CD4-positive, alpha-beta T cell (primary cell): ENCODE measurements at regions not wholly inside any gene's neighbourhood (a gene's known extent, or its start where the extent isn't known, plus 50 kb on each side); places are given as distances from the start of the nearest gene placed in this dataset.

ENCODE experiments used
- ATAC-seq: fragments of 200-7000 bp; cut with Tn5 transposase; one replicate; pipeline ENCODE4 v1.10.0; 2022; ENCODE audit warnings: mild to moderate bottlenecking; ENCODE audit not compliant: poor library complexity
- CTCF ChIA-PET: fragments of 350-600 bp; sonication (Branson Sonifier 250); formaldehyde crosslinking; loops from one replicate; lab custom pipeline; 2021; ENCODE audit warnings: antibody characterized with exemption, inconsistent platforms; lab: Charles Lee
- POLR2A ChIA-PET: fragments of 350-600 bp; sonication (Branson Sonifier 250); formaldehyde crosslinking; loops from one replicate; lab custom pipeline; 2021; ENCODE audit warnings: antibody characterized with exemption, inconsistent platforms; lab: Charles Lee
- DNase-seq, 14 experiments: peaks; one replicate each; pipeline ENCODE4 v3.0.0-alpha.2; 2013 to 2020; ENCODE audit warnings: mixed read lengths in 2 of 14
- H3K27ac ChIP-seq, 2 donors: one replicate each; pipeline versions ENCODE4 v1.5.1 to v1.7.0; 2013; ENCODE audit warnings: low read length in 2 of 2, low read depth in 1 of 2, mild to moderate bottlenecking in 1 of 2
- H3K27me3 ChIP-seq, 2 experiments: 1 replicate in 1 of 2; 2 replicates in 1 of 2; pipeline versions ENCODE4 v1.6.1 to v1.7.0; 2013; ENCODE audit warnings: low read length in 2 of 2, control low read depth in 1 of 2, mild to moderate bottlenecking in 1 of 2, moderate library complexity in 1 of 2; ENCODE audit not compliant: insufficient read depth in 2 of 2, control insufficient read depth in 1 of 2
- H3K36me3 ChIP-seq: one replicate; pipeline ENCODE4 v1.6.1; 2013; ENCODE audit warnings: low read length, control low read depth; ENCODE audit not compliant: insufficient read depth
- H3K4me1 ChIP-seq: one replicate; pipeline ENCODE4 v1.6.1; 2013; ENCODE audit warnings: low read length, control low read depth; ENCODE audit not compliant: insufficient read depth
- H3K4me3 ChIP-seq: one replicate; pipeline ENCODE4 v1.5.1; 2013; ENCODE audit warnings: mild to moderate bottlenecking, low read length, moderate library complexity
- H3K9me3 ChIP-seq, 2 experiments: 1 replicate in 1 of 2; 2 replicates in 1 of 2; pipeline versions ENCODE4 v1.6.1 to v1.7.0; 2013; ENCODE audit warnings: low read length in 2 of 2, mild to moderate bottlenecking in 2 of 2, control low read depth in 1 of 2, moderate library complexity in 1 of 2; ENCODE audit not compliant: control insufficient read depth in 1 of 2, insufficient read depth in 1 of 2
- H3K27ac Mint-ChIP-seq: one replicate; pipeline ENCODE4 v1.8.0; 2020; ENCODE audit warnings: mixed read lengths
- H3K27me3 Mint-ChIP-seq: one replicate; pipeline ENCODE4 v1.8.0; 2021; ENCODE audit warnings: mixed read lengths
- H3K36me3 Mint-ChIP-seq: one replicate; pipeline ENCODE4 v1.8.0; 2021; ENCODE audit warnings: low read depth, mixed read lengths
- H3K4me1 Mint-ChIP-seq: one replicate; pipeline ENCODE4 v1.8.0; 2021; ENCODE audit warnings: low read depth, mixed read lengths
- H3K4me3 Mint-ChIP-seq: one replicate; pipeline ENCODE4 v1.8.0; 2020; ENCODE audit warnings: mild to moderate bottlenecking, mixed read lengths
- H3K9me3 Mint-ChIP-seq: one replicate; pipeline ENCODE4 v1.8.0; 2020; ENCODE audit warnings: mixed read lengths
- intact Hi-C, 2 experiments: fragments of 100-400 bp; cut with DNase I in 1 of 2; cut with micrococcal nuclease in 1 of 2; formaldehyde crosslinking; loops; one replicate each; pipeline versions ENCODE4 v1.15.1 to v1.9.0; 2023 to 2025; cut with DNase I, micrococcal nuclease
- TF ChIP-seq, protein P1 (sequence below): fragments of 200-600 bp; IDR thresholded peaks from one replicate; pipeline ENCODE4 v1.8.0; 2022; ENCODE audit warnings: antibody characterized with exemption, mild to moderate bottlenecking

GRCh38 chr5:61640179-61641021 is 308.3 kb downstream of the ZSWIM6 start:
- Mint-ChIP-seq H3K27me3 (no peaks in the 10 kb centered on the region), H3K27ac (no peak overlapping the region), H3K9me3 (no peaks in the 10 kb centered on the region), H3K4me3 (no peak overlapping the region), H3K4me1 (no peaks in the 10 kb centered on the region), H3K36me3 (no peaks in the 10 kb centered on the region)
- intact Hi-C loops, result no loop called here
- Histone ChIP-seq H3K9me3 (no peaks in the 10 kb centered on the region), H3K27me3 (no peaks in the 10 kb centered on the region), H3K36me3 (no peaks in the 10 kb centered on the region), H3K27ac (no peak overlapping the region), H3K4me3 (no peak overlapping the region), H3K4me1 (no peaks in the 10 kb centered on the region)
- TF ChIP-seq, protein P1, sequence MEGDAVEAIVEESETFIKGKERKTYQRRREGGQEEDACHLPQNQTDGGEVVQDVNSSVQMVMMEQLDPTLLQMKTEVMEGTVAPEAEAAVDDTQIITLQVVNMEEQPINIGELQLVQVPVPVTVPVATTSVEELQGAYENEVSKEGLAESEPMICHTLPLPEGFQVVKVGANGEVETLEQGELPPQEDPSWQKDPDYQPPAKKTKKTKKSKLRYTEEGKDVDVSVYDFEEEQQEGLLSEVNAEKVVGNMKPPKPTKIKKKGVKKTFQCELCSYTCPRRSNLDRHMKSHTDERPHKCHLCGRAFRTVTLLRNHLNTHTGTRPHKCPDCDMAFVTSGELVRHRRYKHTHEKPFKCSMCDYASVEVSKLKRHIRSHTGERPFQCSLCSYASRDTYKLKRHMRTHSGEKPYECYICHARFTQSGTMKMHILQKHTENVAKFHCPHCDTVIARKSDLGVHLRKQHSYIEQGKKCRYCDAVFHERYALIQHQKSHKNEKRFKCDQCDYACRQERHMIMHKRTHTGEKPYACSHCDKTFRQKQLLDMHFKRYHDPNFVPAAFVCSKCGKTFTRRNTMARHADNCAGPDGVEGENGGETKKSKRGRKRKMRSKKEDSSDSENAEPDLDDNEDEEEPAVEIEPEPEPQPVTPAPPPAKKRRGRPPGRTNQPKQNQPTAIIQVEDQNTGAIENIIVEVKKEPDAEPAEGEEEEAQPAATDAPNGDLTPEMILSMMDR, result no peak
- ChIA-PET CTCF (no interaction called here), POLR2A (no interaction called here)
- DNase-seq (no peak), ATAC-seq (no peak)

GRCh38 chr5:61641748-61642565 is 309.9 kb downstream of the ZSWIM6 start:
- intact Hi-C loops, result no loop called here
- Mint-ChIP-seq H3K27me3 (peaks cover under 1% of the 10 kb centered on the region), H3K36me3 (no peaks in the 10 kb centered on the region), H3K4me3 (no peak overlapping the region), H3K27ac (no peak overlapping the region), H3K9me3 (no peaks in the 10 kb centered on the region), H3K4me1 (no peaks in the 10 kb centered on the region)
- ATAC-seq (no peak), DNase-seq (no peak)
- Histone ChIP-seq H3K4me3 (no peak overlapping the region), H3K27me3 (peaks cover 0 to 3% of the 10 kb centered on the region in 2 experiments), H3K9me3 (no peaks in the 10 kb centered on the region), H3K36me3 (no peaks in the 10 kb centered on the region), H3K4me1 (no peaks in the 10 kb centered on the region), H3K27ac (no peak overlapping the region)
- ChIA-PET CTCF (interaction anchor here (0.5 kb wide), 1 partner anchor 414 kb away, joined by 4 read pairs; no protein-coding TSS in a partner anchor), POLR2A (no interaction called here)
- TF ChIP-seq, protein P1, result no peak

DNA sequence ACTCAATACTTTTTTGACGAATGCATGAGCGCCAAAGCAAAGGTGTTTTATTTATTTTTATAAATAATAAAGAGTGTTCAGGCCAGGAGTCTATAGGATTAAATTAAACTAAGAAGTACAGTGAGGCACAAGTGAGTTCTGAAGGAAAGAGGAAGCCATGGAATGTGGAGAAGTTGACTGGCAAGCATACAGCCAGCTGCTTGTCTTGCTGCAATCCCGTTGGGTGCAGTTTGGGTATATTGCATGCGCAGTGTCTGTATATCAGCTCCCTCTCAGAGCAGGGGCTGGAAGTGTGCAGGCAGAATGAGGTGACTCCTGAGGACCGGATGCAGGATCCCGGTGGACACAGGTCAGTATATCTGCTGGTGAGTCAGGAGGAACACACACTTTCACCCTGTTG is 315.6 kb downstream of the ZSWIM6 start:
- TF ChIP-seq, protein P1, result no peak

More for the DNA sequence above, 315.6 kb downstream of the ZSWIM6 start:
- Mint-ChIP-seq H3K4me3 (no peak overlapping the region), H3K27me3 (peaks cover 17% of the 10 kb centered on the region), H3K27ac (no peak overlapping the region), H3K9me3 (no peaks in the 10 kb centered on the region), H3K36me3 (no peaks in the 10 kb centered on the region), H3K4me1 (no peaks in the 10 kb centered on the region)
- Histone ChIP-seq H3K36me3 (no peaks in the 10 kb centered on the region), H3K27me3 (peaks cover 0 to 3% of the 10 kb centered on the region in 2 experiments), H3K9me3 (no peaks in the 10 kb centered on the region), H3K4me1 (no peaks in the 10 kb centered on the region), H3K27ac (no peak overlapping the region), H3K4me3 (no peak overlapping the region)
- no peak for ATAC-seq
- DNase-seq, result no peak
- POLR2A ChIA-PET, result no interaction called here
- intact Hi-C loops, result no loop called here
- CTCF ChIA-PET, result no interaction called here
